NCI-H1092 (cell line): ENCODE measurements at regions not wholly inside any gene's neighbourhood (a gene's known extent, or its start where the extent isn't known, plus 50 kb on each side); places are given as distances from the start of the nearest gene placed in this dataset.
"Not testable (repeated sequence)": the region's sequence is repeated elsewhere in the genome, so short reads cannot be mapped to it uniquely, and the experiment has no call there.

Experiments
- DNase-seq: peaks from one replicate; lab custom pipeline; 2025; lab: John Stamatoyannopoulos, UW

GRCh38 chr5:102154791-102155605 is 141.1 kb downstream of the SLCO4C1 start:
- DNase-seq, result not testable (repeated sequence)

GRCh38 chr5:102154291-102154690 is 141.8 kb downstream of the SLCO4C1 start:
- DNase-seq, result no peak

- DNase-seq, result no peak
Measured at GRCh38 chr5:102153003-102153759, 142.9 kb downstream of the SLCO4C1 start.

- DNase-seq, result no peak
Measured at GRCh38 chr5:102139029-102139428, 157.1 kb downstream of the SLCO4C1 start.

GRCh38 chr5:102138243-102138653 is 157.8 kb downstream of the SLCO4C1 start:
- DNase-seq, result no peak

GRCh38 chr5:102130890-102131289 is 165.2 kb downstream of the SLCO4C1 start:
- no peak for DNase-seq

- no peak for DNase-seq
Measured at GRCh38 chr5:102130386-102130785, 165.7 kb downstream of the SLCO4C1 start.

- no peak for DNase-seq
Measured at GRCh38 chr5:102119252-102119651, 176.8 kb downstream of the SLCO4C1 start.

GRCh38 chr5:102115736-102116135 is 180.3 kb downstream of the SLCO4C1 start:
- no peak for DNase-seq

GRCh38 chr5:102114525-102115069 is 181.5 kb downstream of the SLCO4C1 start:
- no peak for DNase-seq

GRCh38 chr5:102107865-102108264 is 188.2 kb downstream of the SLCO4C1 start:
- no peak for DNase-seq

- no peak for DNase-seq
Measured at GRCh38 chr5:102106599-102106998, 189.5 kb downstream of the SLCO4C1 start.

GRCh38 chr5:102099766-102100331 is 196.2 kb downstream of the SLCO4C1 start:
- no peak for DNase-seq

GRCh38 chr5:102099083-102099482 is 197.0 kb downstream of the SLCO4C1 start:
- not testable (repeated sequence) for DNase-seq

GRCh38 chr5:102098606-102099005 is 197.5 kb downstream of the SLCO4C1 start:
- DNase-seq, result not testable (repeated sequence)

GRCh38 chr5:102090770-102091169 is 205.3 kb downstream of the SLCO4C1 start:
- peak; percentile 6 for DNase-seq

GRCh38 chr5:102089883-102090282 is 206.2 kb downstream of the SLCO4C1 start:
- no peak for DNase-seq

- no peak for DNase-seq
Measured at GRCh38 chr5:102087906-102088305, 208.2 kb downstream of the SLCO4C1 start.

- DNase-seq, result no peak
Measured at GRCh38 chr5:102080288-102080687, 215.8 kb downstream of the SLCO4C1 start.

- no peak for DNase-seq
Measured at GRCh38 chr5:102077920-102078319, 218.2 kb downstream of the SLCO4C1 start.

GRCh38 chr5:102069974-102070373 is 226.1 kb downstream of the SLCO4C1 start:
- no peak for DNase-seq

GRCh38 chr5:102068870-102069269 is 227.2 kb downstream of the SLCO4C1 start:
- no peak for DNase-seq

GRCh38 chr5:102049517-102049916 is 246.6 kb downstream of the SLCO4C1 start:
- DNase-seq, result peak; percentile 68
